ENCODE measurements at regions not wholly inside any gene's neighbourhood (a gene's known extent, or its start where the extent isn't known, plus 50 kb on each side); places are given as distances from the start of the nearest gene placed in this dataset.

- Histone ChIP-seq H3K27ac (ENCODE audit: insufficient read length, low read depth, low read length) (no peak overlapping the region), H3K18ac (ENCODE audit: insufficient read length, low read depth, low read length) (no peak overlapping the region), H2BK5ac (ENCODE audit: insufficient read length, low read length) (no peak overlapping the region), H4K8ac (replicated peaks; ENCODE audit: insufficient read length, low read depth, low read length) (no peak overlapping the region), H2AFZ (ENCODE audit: low read length) (no peak overlapping the region), H2BK15ac (ENCODE audit: low read depth, low read length) (no peak overlapping the region), H3K9ac (ENCODE audit: extremely low read depth, insufficient read length, low read length) (no peak overlapping the region), H2AK5ac (ENCODE audit: insufficient read length, low read length) (no peak overlapping the region), H3K23me2 (ENCODE audit: insufficient read length, low read depth, low read length, poor library complexity, severe bottlenecking) (no peaks in the 10 kb centered on the region), H3K4ac (ENCODE audit: low read depth, low read length) (no peak overlapping the region), H4K5ac (ENCODE audit: insufficient read length, low read depth, low read length) (no peak overlapping the region), H3K4me1 (ENCODE audit: insufficient read depth, low read length) (peaks cover 9% of the 10 kb centered on the region; the same call in 1 of the 2 replicates), H3K9me3 (ENCODE audit: control insufficient read depth, low read depth, low read length) (no peaks in the 10 kb centered on the region), H2BK120ac (ENCODE audit: low read depth, low read length, poor library complexity, severe bottlenecking) (no peak overlapping the region), H3K79me1 (ENCODE audit: insufficient read depth, low read depth, low read length, poor library complexity, severe bottlenecking) (no peaks in the 10 kb centered on the region), H3K23ac (ENCODE audit: insufficient read length, low read depth, low read length) (no peak overlapping the region), H4K20me1 (ENCODE audit: control insufficient read depth, insufficient read depth, insufficient read length) (no peaks in the 10 kb centered on the region), H3K56ac (ENCODE audit: insufficient read length, low read depth, low read length) (no peak overlapping the region), H3T11ph (ENCODE audit: low read length) (no peak overlapping the region), H4K91ac (ENCODE audit: insufficient read length, low read depth, low read length) (no peak overlapping the region), H3K4me2 (ENCODE audit: insufficient read depth, insufficient read length, low read length) (no peak overlapping the region), H2BK12ac (ENCODE audit: insufficient read length, low read depth, low read length) (no peak overlapping the region), H2BK20ac (ENCODE audit: low read depth, low read length, poor library complexity, severe bottlenecking) (no peak overlapping the region), H3K27me3 (ENCODE audit: insufficient read depth, low read length) (no peaks in the 10 kb centered on the region), H3K79me2 (ENCODE audit: insufficient read depth, low read length) (no peaks in the 10 kb centered on the region), H3K14ac (ENCODE audit: insufficient read depth, low read length) (no peak overlapping the region)
- no CpG with 5 or more reads among the region's 3 CpGs for WGBS (ENCODE audit: extremely low coverage, insufficient read length, low lambda C conversion rate)
- no peaks in the 10 kb centered on the region; a peak in 1 of 7 replicates for H3K36me3 Mint-ChIP-seq (ENCODE audit: insufficient read depth in 1 of 3, low read depth in 3 of 3)
- no peak overlapping the region for H3K4me3 Mint-ChIP-seq
- no peak overlapping the region for H3K27ac Mint-ChIP-seq
- H3K27me3 Mint-ChIP-seq (ENCODE audit: low read depth), result peaks cover 7% of the 10 kb centered on the region
- TF ChIP-seq CTCF (conservative IDR thresholded peaks at IDR 0.05), result no peak
- H3K4me1 Mint-ChIP-seq, result peaks cover 30 to 35% of the 10 kb centered on the region in 2 experiments
- no peaks in the 10 kb centered on the region for H3K9me3 Mint-ChIP-seq
- no peak for DNase-seq
Observed at GRCh38 chr20:56933331-56933698, 304.2 kb downstream of the TFAP2C start.
